ENCODE measurements at regions not wholly inside any gene's neighbourhood (a gene's known extent, or its start where the extent isn't known, plus 50 kb on each side); places are given as distances from the start of the nearest gene placed in this dataset.

GRCh38 chr9:86764671-86765343, 182.5 kb downstream of the GAS1 start:
- no peak for TF ChIP-seq CTCF (conservative IDR thresholded peaks at IDR 0.05; ENCODE audit: low read depth, low read length)
- no peak for TF ChIP-seq EZH2 (IDR thresholded peaks at IDR 0.05; ENCODE audit: low read length, unreplicated experiment)
- TF ChIP-seq EZH2phosphoT487 (IDR thresholded peaks at IDR 0.05; ENCODE audit: borderline replicate concordance, low read length): no peak

Measured in PC-3 (cell line).